ENCODE measurements at regions not wholly inside any gene's neighbourhood (a gene's known extent, or its start where the extent isn't known, plus 50 kb on each side); places are given as distances from the start of the nearest gene placed in this dataset.

GRCh38 chr1:147811273-147811672 lies 50.9 kb upstream of the GJA5 start:
- no peak for ATAC-seq
- H3K4me3 Mint-ChIP-seq = no peak overlapping the region
- no peaks in the 10 kb centered on the region for H3K36me3 Mint-ChIP-seq
- no peaks in the 10 kb centered on the region for H3K27me3 Mint-ChIP-seq (ENCODE audit: low read depth)
- POLR2A ChIA-PET = no interaction called here
- no peak for TF ChIP-seq PRRX2 (CRISPR knock-in tag; IDR thresholded peaks at IDR 0.05)
- TF ChIP-seq HMGXB4 (CRISPR knock-in tag; IDR thresholded peaks at IDR 0.05) = no peak
- TF ChIP-seq RELA (CRISPR knock-in tag; IDR thresholded peaks at IDR 0.05; ENCODE audit: borderline replicate concordance) = no peak
- TF ChIP-seq ZBTB43 (CRISPR knock-in tag; IDR thresholded peaks at IDR 0.05) = no peak
- TF ChIP-seq AFF4 (CRISPR knock-in tag; IDR thresholded peaks at IDR 0.05; ENCODE audit: borderline replicate concordance) = no peak
- TF ChIP-seq ZMAT4 (CRISPR knock-in tag; IDR thresholded peaks at IDR 0.05) = no peak
- no peak for TF ChIP-seq MXD4 (CRISPR knock-in tag; IDR thresholded peaks at IDR 0.05; ENCODE audit: borderline replicate concordance)
- no peak for TF ChIP-seq ESRRA (CRISPR knock-in tag; IDR thresholded peaks at IDR 0.05; ENCODE audit: borderline replicate concordance)
- no peak for TF ChIP-seq FOXP4 (CRISPR knock-in tag; IDR thresholded peaks at IDR 0.05)
- no peak for TF ChIP-seq E2F1 (CRISPR knock-in tag; IDR thresholded peaks at IDR 0.05)
- TF ChIP-seq ETV6 (CRISPR knock-in tag; IDR thresholded peaks at IDR 0.05) = no peak
- no peak for TF ChIP-seq ZNF232 (CRISPR knock-in tag; IDR thresholded peaks at IDR 0.05)
- peaks cover 4% of the 10 kb centered on the region; the same call in 1 of the 2 replicates for H3K9me3 Mint-ChIP-seq
- H3K27ac Mint-ChIP-seq = no peak overlapping the region
- H3K4me1 Mint-ChIP-seq = peaks cover 12% of the 10 kb centered on the region
- DNase-seq (ENCODE audit: low spot score) = no peak
- CTCF ChIA-PET = interaction anchor here (0.9 kb wide), 1 partner anchor 81 kb away, joined by 3 read pairs; no protein-coding TSS in a partner anchor

- CTCF ChIA-PET = interaction anchor here (0.9 kb wide), 1 partner anchor 81 kb away, joined by 3 read pairs; no protein-coding TSS in a partner anchor
- H3K36me3 Mint-ChIP-seq = no peaks in the 10 kb centered on the region
- no peak for ATAC-seq
- H3K4me3 Mint-ChIP-seq = no peak overlapping the region
- no peak for DNase-seq (ENCODE audit: low spot score)
- no peak overlapping the region for H3K27ac Mint-ChIP-seq
- POLR2A ChIA-PET = no interaction called here
- no peaks in the 10 kb centered on the region for H3K27me3 Mint-ChIP-seq (ENCODE audit: low read depth)
- peaks cover 4% of the 10 kb centered on the region; the same call in 1 of the 2 replicates for H3K9me3 Mint-ChIP-seq
- TF ChIP-seq ZMAT4 (CRISPR knock-in tag; IDR thresholded peaks at IDR 0.05) = no peak
- TF ChIP-seq ATF3 (CRISPR knock-in tag; conservative IDR thresholded peaks at IDR 0.05) = no peak
- TF ChIP-seq ATF6 (CRISPR knock-in tag; IDR thresholded peaks at IDR 0.05) = no peak
- TF ChIP-seq CREB1 (CRISPR knock-in tag; IDR thresholded peaks at IDR 0.05) = no peak
- no peak for TF ChIP-seq ZNF317 (CRISPR knock-in tag; IDR thresholded peaks at IDR 0.05; ENCODE audit: borderline replicate concordance, low read depth)
- TF ChIP-seq NFE2L1 (CRISPR knock-in tag; IDR thresholded peaks at IDR 0.05) = no peak
- TF ChIP-seq ZNF263 (CRISPR knock-in tag; IDR thresholded peaks at IDR 0.05; ENCODE audit: low read depth) = no peak
- peaks cover 12% of the 10 kb centered on the region for H3K4me1 Mint-ChIP-seq
These were observed 51.3 kb upstream of the GJA5 start for GRCh38 chr1:147811751-147812150.
